ENCODE measurements at regions not wholly inside any gene's neighbourhood (a gene's known extent, or its start where the extent isn't known, plus 50 kb on each side); places are given as distances from the start of the nearest gene placed in this dataset.

- 94% methylated on average over 2 of the region's 2 CpGs for WGBS
- no peaks in the 10 kb centered on the region for H3K36me3 ChIP-seq (ENCODE audit: insufficient read depth)
- DNase-seq (ENCODE audit: extremely low spot score) = no peak
These were observed 59.8 kb upstream of the RXRA start for GRCh38 chr9:134266418-134266817.

GRCh38 chr9:134267305-134267880 is 58.9 kb upstream of the RXRA start:
- DNase-seq (ENCODE audit: extremely low spot score) = no peak
- H3K27ac ChIP-seq (ENCODE audit: low read depth) = no peak overlapping the region
- no peak overlapping the region for H3K4me3 ChIP-seq (ENCODE audit: low read depth, low read length)
- 83% methylated on average over 11 of the region's 11 CpGs for WGBS
- no peaks in the 10 kb centered on the region for H3K4me1 ChIP-seq (ENCODE audit: insufficient read depth)
- H3K36me3 ChIP-seq (ENCODE audit: insufficient read depth) = no peaks in the 10 kb centered on the region

More at GRCh38 chr9:134266418-134266817, 59.8 kb upstream of the RXRA start:
- no peak overlapping the region for H3K27ac ChIP-seq (ENCODE audit: low read depth)
- H3K4me3 ChIP-seq (ENCODE audit: low read depth, low read length) = no peak overlapping the region
- no peaks in the 10 kb centered on the region for H3K4me1 ChIP-seq (ENCODE audit: insufficient read depth)

- Histone ChIP-seq H3K4me3 (ENCODE audit: low read depth, low read length) (no peak overlapping the region), H3K27ac (ENCODE audit: low read depth) (no peak overlapping the region), H3K4me1 (ENCODE audit: insufficient read depth) (no peaks in the 10 kb centered on the region), H3K36me3 (ENCODE audit: insufficient read depth) (no peaks in the 10 kb centered on the region)
- 76% methylated on average over 28 of the region's 28 CpGs for WGBS
- DNase-seq (ENCODE audit: extremely low spot score) = no peak
These were observed 58.2 kb upstream of the RXRA start for GRCh38 chr9:134267881-134268724.

- Histone ChIP-seq H3K36me3 (ENCODE audit: insufficient read depth) (no peaks in the 10 kb centered on the region), H3K4me1 (ENCODE audit: insufficient read depth) (no peaks in the 10 kb centered on the region), H3K27ac (ENCODE audit: low read depth) (no peak overlapping the region), H3K4me3 (ENCODE audit: low read depth, low read length) (no peak overlapping the region)
- DNase-seq (ENCODE audit: extremely low spot score) = no peak
- 91% methylated on average over 6 of the region's 6 CpGs for WGBS
These were observed 57.5 kb upstream of the RXRA start for GRCh38 chr9:134268747-134269146.

GRCh38 chr9:134271338-134272301 is 54.6 kb upstream of the RXRA start:
- H3K36me3 ChIP-seq (ENCODE audit: insufficient read depth) = no peaks in the 10 kb centered on the region
- 79% methylated on average over 24 of the region's 24 CpGs for WGBS
- no peak overlapping the region for H3K4me3 ChIP-seq (ENCODE audit: low read depth, low read length)
- no peak overlapping the region for H3K27ac ChIP-seq (ENCODE audit: low read depth)
- DNase-seq (ENCODE audit: extremely low spot score) = no peak
- H3K4me1 ChIP-seq (ENCODE audit: insufficient read depth) = no peaks in the 10 kb centered on the region

GRCh38 chr9:134272302-134273023 is 53.8 kb upstream of the RXRA start:
- no peak overlapping the region for H3K4me3 ChIP-seq (ENCODE audit: low read depth, low read length)
- DNase-seq (ENCODE audit: extremely low spot score) = no peak
- H3K36me3 ChIP-seq (ENCODE audit: insufficient read depth) = no peaks in the 10 kb centered on the region
- 79% methylated on average over 21 of the region's 21 CpGs for WGBS
- no peaks in the 10 kb centered on the region for H3K4me1 ChIP-seq (ENCODE audit: insufficient read depth)
- H3K27ac ChIP-seq (ENCODE audit: low read depth) = no peak overlapping the region

GRCh38 chr9:134273647-134274046 is 52.6 kb upstream of the RXRA start:
- H3K36me3 ChIP-seq (ENCODE audit: insufficient read depth) = no peaks in the 10 kb centered on the region
- H3K4me1 ChIP-seq (ENCODE audit: insufficient read depth) = no peaks in the 10 kb centered on the region
- no peak overlapping the region for H3K4me3 ChIP-seq (ENCODE audit: low read depth, low read length)
- 95% methylated on average over 5 of the region's 5 CpGs for WGBS
- no peak for DNase-seq (ENCODE audit: extremely low spot score)
- H3K27ac ChIP-seq (ENCODE audit: low read depth) = no peak overlapping the region

- Histone ChIP-seq H3K27ac (ENCODE audit: low read depth) (no peak overlapping the region), H3K4me3 (ENCODE audit: low read depth, low read length) (no peak overlapping the region), H3K36me3 (ENCODE audit: insufficient read depth) (no peaks in the 10 kb centered on the region), H3K4me1 (ENCODE audit: insufficient read depth) (no peaks in the 10 kb centered on the region)
- no peak for DNase-seq (ENCODE audit: extremely low spot score)
- WGBS = 64% methylated on average over 9 of the region's 9 CpGs
These were observed 50.9 kb upstream of the RXRA start for GRCh38 chr9:134275375-134275774.

- no peaks in the 10 kb centered on the region for H3K4me1 ChIP-seq (ENCODE audit: insufficient read depth)
- 61% methylated on average over 13 of the region's 13 CpGs for WGBS
- no peak overlapping the region for H3K27ac ChIP-seq (ENCODE audit: low read depth)
These were observed 49.6 kb upstream of the RXRA start for GRCh38 chr9:134276453-134277245.

More at GRCh38 chr9:134276453-134277245, 49.6 kb upstream of the RXRA start:
- H3K4me3 ChIP-seq (ENCODE audit: low read depth, low read length) = no peak overlapping the region
- no peak for DNase-seq (ENCODE audit: extremely low spot score)
- no peaks in the 10 kb centered on the region for H3K36me3 ChIP-seq (ENCODE audit: insufficient read depth)

Measured in urinary bladder (tissue), 3 donors.